ENCODE measurements at regions not wholly inside any gene's neighbourhood (a gene's known extent, or its start where the extent isn't known, plus 50 kb on each side); places are given as distances from the start of the nearest gene placed in this dataset.

GRCh38 chr3:187955587-187955952 is 198.4 kb upstream of the LPP start:
- no peak for DNase-seq

DNA sequence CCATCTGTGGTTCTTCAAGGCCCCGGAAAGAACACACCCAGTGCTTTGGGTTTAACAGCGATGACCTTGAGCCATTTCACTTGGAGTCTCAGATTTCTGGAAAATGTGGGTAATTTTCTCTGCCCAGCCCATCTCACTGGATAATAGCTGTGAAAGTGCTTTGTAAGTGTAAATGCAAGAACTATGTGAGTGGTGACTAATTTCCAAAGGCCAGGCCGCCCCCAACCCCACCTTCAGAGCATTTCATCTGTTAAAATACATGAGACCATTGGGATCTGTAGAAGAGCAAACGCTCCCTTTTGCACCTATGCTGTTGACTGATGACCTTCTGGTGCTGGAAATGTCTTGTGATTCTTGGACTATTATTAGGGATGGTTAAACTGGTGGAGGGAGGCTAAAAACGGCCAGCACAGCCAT is 196.8 kb upstream of the LPP start:
- no peak for DNase-seq

DNA sequence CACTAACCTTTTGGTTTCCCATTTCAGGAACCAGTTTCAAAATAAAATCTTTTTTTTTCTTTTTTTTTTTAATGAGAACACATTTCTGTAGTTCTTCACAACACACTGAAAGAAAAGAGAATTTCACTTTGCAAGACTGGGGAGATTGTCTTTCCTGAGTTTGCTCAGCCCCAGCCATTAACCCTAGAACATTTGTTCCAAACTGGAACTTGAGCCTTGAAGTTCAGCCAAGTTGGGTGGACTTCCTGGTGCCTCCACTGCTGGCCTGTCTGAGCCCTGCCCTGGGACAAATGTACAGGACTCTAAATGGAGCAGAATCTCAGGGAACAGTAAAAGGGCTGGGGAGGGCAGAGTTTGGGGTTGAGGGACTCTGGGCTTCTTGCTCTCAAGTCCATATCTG is 196.4 kb upstream of the LPP start:
- DNase-seq = no peak

DNA sequence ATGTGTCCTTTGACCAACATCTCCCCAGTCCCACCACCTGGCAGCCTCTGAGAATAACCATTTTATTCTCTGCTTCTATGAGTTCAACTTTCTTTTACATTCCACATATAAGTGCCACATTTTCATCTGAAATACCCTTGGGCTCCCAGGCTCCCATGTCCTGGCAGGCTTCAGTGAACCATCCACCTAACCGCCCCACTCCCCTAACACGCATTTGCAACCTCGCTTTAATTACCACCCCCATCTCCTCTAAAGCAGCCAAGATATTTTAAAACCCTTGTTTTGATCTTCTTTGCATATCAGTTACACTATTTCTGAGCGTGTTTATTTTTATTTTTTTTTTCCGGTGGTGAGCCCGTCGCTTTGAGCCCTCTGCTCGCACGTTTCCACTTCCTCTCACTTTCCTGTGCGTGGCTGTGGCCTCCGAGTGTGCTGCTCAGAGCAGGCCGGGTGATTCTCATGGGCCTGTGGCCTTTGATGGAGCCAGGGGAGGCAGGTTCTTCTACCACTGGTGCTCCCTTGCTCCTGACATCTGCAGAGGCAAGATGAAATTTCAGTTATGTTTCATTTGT is 195.4 kb upstream of the LPP start:
- DNase-seq = no peak

DNA sequence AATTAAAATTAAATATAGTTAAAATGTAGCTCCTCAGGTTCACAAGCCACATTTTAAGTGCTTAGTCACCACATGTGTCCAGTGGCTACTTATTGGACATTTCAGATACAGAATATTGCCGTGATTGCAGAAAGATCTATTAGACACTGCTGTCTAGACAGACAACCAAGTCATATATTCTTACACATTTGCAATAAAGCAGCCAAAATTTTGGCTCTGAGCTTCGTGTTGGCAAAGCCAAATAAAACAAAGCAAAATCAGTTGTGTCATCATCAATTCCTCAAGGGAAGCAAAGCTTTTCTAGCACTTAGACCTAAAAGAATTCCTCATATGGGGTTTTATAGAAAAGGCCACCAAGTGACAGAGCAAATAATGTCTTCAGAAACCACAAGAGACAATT is 193.1 kb upstream of the LPP start:
- no peak for DNase-seq

GRCh38 chr3:187961366-187961765 is 192.6 kb upstream of the LPP start:
- DNase-seq = no peak

GRCh38 chr3:187963003-187963676 is 190.8 kb upstream of the LPP start:
- DNase-seq = no peak

GRCh38 chr3:187963677-187964385 is 190.1 kb upstream of the LPP start:
- no peak for DNase-seq

DNA sequence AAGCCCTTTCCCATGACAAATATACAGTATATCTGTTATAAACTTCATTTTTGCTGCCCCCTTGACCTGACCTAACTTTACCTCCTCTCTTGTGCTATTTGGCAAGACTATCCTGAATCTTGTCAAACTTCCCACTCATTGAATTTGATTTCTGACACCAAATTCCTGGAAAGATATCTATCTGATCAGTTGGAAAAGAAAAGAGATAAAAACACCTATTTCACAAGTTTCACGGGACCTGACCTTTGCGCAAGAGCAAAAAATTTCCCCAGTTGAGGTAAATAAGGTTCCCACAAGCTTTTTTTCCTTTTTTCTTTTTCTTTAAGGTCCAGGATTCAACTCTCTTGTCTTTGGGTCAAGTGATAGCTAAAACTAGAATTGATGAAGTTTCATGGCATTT is 189.2 kb upstream of the LPP start:
- DNase-seq = no peak

GRCh38 chr3:187966096-187966495 is 187.9 kb upstream of the LPP start:
- no peak for DNase-seq

- DNase-seq = no peak
Observed at GRCh38 chr3:187966636-187967406, 187.1 kb upstream of the LPP start.

GRCh38 chr3:187967993-187968392 is 186.0 kb upstream of the LPP start:
- no peak for DNase-seq

- peak; percentile 9 for DNase-seq
Observed at GRCh38 chr3:187968883-187969580, 184.9 kb upstream of the LPP start.

GRCh38 chr3:187969581-187969950 is 184.4 kb upstream of the LPP start:
- no peak for DNase-seq

GRCh38 chr3:187970106-187970505 is 183.9 kb upstream of the LPP start:
- no peak for DNase-seq

DNA sequence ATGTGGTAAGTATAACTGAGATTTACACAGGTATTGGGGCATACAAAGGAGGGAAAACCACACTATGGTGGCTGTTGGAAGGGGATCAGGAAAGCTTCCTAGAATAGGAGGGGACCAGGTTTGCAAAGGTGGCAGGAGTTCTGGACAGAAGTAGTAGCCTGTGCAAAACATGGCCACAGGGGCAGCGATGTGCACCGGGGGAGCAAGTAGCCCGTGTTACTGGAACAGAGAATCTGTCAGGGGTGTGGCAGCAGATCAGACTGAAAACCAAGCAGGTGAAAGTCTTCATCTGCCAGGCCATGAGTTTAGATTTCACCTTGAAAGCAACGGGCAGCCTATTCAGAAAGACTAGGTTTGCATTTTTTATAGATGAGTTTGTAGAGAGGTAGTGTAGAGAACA is 182.3 kb upstream of the LPP start:
- DNase-seq = no peak

DNA sequence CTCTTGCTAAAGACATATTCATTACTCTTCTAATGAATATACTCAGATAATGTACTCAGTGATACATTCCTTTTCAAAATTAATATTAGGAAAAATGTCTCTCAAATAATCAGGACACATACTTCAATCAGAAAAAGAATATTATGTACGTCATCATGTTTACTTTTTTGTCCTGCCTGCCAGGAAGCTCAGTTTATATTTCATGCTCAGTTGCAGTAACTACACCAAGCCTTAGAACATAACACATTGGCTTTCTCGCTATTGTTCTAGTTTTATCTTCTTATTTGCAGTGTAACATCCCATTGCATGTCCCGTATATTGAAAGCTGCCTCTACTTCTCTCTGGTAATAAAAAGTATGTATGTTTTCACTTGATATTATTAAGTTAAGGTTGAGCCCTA is 181.5 kb upstream of the LPP start:
- no peak for DNase-seq

DNA sequence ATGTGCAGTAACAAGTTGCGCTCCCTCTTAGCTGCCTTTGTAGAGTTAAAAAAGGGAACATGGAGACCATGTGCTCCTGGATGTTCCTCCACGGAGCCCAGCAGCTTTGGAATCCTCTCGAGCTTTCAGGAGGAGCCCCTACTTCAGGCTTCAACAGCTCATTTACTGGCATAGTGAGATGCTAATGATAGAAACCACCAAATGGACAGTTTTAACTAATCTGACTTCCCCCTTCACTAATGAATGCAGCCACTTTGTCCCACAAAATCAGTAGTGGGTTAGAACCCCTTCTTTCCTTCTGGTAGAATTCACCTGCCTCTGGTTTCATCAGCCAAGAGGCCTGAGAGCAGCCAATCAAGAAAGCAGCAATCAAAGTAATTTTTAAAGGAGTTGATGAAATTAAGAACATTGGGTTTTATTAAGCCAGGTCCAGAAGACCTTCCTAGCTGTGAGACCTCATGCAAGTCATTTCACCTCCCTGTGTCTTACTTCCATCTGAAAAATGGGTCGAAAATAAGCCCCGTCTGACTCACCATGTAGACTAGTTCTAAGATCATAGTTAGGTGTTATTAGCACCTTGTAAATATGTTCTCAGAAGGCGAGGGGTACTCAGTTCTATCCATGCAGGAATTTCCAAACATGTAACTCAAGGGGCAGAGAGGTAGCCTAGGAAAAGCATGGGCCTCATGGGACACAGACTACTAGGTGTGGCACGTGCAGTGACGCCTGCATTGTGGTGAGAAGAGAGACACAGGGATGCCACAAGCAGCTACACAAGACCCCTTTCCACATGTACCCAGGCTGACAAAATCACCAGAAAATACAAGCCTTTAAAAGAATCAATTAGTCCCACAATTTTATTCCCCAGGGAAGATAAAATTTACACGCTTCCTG is 179.7 kb upstream of the LPP start:
- no peak for DNase-seq

DNA sequence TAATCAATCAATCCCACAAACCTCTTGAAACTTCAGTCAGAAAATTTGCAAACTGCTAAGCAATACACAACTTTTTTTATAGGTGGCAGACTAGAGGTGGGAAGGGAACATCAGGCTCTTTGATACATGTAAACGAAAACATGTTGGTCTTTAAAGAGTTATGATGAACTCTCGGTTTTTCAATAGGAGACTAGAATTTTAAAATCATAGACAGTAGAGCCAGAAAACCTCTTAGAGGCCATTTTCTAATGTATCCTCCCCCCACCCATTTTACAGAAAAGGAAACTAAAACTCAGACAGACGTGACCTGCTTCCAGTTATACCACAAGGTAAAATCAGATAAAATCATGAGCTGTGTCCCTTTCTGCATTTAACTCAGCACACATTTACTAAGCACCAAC is 179.1 kb upstream of the LPP start:
- DNase-seq = no peak

DNA sequence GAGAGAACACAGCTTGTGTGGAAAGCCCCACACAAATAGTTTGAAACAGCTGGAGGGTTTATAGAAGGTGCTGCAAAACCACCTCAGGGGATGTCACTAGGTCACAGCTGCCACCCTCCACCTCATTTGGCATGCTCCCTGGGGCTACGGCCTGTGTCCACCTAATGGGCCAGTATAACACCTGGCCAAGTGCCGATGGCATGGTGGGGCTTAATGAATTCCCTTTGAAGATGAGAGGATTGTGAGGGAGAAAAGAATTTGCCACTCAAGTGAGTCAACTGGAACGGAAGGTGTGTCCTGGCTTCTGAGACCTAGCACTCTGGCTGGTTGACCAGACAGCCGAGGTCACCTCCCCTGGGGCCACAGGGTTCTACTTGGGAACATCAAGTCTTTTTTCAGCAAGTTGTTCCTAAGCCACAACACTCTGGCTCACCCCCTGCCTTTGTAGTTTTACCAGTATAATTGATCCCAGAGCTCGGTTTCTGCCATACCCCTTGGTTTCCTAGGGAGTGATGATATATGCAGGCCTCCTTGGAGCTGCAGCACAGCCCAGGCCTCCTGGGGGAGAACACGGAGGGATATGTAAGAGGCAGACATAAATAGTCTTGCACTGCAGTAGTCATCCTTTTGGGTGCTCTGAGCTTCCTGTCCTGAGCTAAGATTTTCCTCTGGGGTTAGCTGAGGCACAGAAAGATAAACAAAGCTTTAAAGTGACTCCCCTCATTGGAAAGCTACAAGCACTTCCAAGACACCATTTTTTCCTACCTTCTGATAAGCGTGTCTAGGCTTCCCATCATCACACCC is 178.2 kb upstream of the LPP start:
- no peak for DNase-seq

- no peak for DNase-seq
Observed at GRCh38 chr3:187976365-187976900, 177.5 kb upstream of the LPP start.

All from dermis blood vessel endothelial cell (primary cell).